CD4-positive, alpha-beta T cell treated with Interleukin-17A for 1 hour (primary cell): ENCODE measurements at regions not wholly inside any gene's neighbourhood (a gene's known extent, or its start where the extent isn't known, plus 50 kb on each side); places are given as distances from the start of the nearest gene placed in this dataset.
"Not testable (repeated sequence)": the region's sequence is repeated elsewhere in the genome, so short reads cannot be mapped to it uniquely, and the experiment has no call there.

Experiments used
- DNase-seq: peaks from one replicate; pipeline ENCODE4 v3.0.0-alpha.2; 2020

DNA sequence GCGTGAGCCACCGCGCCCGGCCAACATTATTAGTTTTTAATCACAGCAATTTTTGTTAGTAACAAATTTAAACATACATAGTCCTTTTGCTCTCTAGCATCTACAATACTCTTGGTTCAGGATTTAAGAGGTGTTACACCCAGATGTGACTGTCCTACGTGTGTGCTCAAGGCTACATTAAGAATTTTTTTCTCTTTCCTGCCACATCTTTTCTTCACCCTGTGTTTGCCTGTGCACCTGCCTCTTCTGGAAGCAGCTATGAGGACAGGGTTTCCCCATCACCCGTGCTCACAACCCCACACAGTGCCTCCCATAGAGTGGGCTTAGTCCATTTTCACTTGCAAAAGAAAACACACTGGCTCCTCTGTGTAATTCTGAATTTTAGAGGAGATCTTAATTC is 186.7 kb upstream of the KLF6 start:
- peak; percentile 30 for DNase-seq

DNA sequence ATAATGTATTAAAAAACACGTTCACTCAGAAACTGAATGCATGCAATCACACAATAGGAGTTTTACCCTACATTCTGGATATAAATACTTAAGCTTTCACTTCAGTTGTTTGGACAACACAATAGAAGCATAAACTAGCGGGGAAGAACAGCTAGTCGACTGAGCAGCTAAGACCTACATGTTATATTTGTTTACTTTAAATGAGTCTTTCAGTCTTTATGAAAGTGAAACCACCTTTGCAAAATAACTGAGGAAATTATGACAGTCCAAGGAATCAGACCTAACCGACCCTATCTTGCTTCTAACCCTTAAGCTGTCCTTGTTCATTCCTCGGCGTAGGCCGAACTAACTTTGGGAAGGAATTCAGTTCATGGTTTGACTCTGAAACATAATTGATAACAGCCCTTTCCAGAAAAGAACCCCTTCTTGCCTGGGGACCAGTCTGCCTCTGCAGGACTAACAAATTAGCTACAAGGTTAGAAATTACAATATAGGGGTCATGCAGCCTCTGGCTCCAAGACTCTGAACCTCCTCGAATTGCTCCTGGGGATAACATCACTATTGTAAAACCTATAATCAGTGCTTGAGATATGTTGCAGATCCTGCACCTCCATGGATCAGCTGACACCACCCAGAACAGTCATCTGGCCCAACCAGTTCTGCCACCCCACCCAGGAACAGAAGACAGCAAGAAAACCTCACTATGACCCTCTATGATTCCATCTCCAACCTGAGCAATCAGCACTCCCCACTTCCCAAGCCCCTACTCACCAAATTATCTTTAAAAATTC is 185.1 kb upstream of the KLF6 start:
- DNase-seq, result no peak

DNA sequence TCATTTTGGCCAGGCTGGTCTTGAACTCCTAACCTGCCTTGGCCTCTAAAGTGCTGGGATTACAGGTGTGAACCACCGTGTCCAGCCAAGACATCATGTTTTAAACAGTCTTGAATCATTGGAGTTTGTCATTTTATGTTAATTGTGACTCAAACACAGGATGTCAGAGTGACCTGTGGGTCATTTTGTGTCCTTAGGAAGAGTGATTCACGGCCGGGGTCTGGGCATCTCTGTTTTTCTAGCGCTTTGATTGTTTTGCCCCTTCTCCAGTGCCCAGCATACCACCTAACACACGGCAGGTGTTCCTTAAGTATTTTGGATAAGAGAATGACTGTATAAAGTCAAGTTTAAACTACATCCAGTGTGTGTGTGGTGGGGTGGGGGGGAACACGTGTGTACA is 183.7 kb upstream of the KLF6 start:
- DNase-seq, result no peak

DNA sequence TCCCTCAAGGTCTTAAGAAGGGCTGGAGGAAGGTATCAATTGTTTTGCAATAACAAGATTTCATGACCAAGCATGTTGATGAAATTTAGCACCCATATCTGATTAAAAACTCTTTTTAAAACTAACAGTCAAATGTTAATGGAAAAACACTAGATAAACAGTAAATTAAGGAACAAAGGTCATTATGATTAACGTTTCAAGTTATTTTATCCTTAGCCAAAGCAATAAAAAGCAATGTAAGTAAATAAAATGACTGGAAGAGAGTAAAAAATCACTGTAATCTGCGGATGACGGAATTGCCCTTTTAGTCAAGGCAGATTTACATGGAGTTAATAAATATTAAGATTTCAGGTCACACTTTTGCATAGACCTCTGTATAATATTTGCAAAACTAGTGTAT is 179.5 kb upstream of the KLF6 start:
- no peak for DNase-seq

DNA sequence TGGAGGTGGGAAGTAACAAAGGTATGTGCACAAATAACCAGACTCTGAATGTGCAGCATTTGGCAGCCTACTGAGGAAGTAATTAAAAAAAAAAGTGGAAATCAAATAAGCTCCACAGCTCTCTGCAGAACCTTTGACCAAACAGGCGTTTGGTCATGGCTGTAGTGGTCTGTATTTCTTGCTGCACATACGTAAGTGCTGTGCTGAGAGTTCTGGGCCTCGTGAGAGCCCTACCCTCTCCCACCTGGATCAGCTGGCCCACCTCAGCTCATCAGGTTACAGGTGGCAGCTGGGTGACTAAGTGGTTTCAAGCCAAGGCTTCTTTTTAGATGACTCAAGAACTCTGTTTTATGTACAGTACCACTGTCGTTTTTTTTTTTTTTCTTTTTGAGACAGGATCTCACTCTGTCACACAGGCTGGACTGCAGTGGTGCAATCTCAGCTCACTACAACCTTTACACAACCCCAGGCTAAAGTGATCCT is 178.2 kb upstream of the KLF6 start:
- DNase-seq, result no peak

DNA sequence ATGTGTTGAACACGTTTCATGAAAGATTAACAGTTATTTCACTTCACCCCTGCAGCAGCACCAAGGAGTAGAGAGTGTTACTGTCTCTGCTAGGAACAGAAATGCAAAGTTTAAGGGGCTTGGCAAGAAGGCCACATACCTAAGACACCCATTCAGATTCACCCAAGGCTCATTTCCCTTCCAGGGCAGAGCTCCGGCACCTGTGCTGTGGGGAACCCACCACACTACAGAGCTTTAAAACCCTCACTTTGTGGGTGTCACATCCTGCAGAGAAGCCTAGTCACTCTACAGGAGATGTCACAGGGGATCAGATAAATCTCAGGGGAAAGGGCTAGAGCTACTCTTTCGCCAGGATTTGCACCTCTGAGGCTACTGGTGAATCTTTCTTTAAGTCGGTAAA is 176.1 kb upstream of the KLF6 start:
- peak; percentile 74 for DNase-seq

GRCh38 chr10:3960496-3960895 is 175.5 kb upstream of the KLF6 start:
- DNase-seq, result no peak

DNA sequence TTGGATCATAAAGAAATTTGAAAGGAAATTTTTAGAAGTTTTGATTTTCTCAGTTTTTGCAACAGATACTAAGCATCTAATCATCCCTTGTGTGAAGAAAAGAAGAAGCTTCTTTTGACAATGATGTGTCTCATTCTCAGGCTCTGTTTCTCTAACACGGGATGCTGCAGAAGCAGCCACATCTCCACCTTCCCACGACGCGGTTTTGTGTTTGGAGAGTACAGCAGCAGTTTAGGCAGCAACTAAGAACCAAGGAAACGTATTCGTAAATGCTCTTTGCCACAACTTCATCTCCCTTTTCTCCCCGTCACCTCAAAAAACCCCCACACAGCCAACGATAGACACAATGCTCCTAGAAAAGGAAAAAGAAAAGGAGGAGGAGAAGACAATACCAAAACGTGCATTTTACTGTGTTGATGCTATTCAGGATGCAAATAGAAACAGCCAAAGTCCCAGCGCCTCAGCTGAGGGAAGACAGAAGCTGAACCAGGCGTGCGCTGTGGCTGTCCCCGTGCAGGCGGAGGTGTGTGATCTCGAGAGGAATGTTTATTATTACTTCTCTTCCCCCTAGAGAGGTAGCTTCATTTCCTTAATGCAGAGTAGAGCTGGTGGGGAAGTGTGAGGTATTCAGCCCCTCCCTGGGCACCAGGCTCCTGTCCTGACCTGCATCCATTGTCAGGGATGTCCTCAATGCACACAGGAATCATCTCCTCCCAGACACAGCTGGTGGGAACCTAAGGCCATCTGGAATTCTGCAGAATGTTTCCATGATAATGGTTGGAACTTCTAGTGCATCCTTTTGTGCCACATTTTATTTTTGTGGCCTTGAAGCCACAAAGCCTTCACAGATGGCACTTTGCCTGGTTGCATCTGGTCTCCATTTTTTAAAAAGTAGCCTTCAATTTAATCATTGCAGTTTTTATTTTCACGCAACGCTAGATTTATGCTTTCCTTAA is 174.6 kb upstream of the KLF6 start:
- DNase-seq, result no peak

- DNase-seq, result no peak
These were observed 173.5 kb upstream of the KLF6 start for GRCh38 chr10:3958472-3958996.

DNA sequence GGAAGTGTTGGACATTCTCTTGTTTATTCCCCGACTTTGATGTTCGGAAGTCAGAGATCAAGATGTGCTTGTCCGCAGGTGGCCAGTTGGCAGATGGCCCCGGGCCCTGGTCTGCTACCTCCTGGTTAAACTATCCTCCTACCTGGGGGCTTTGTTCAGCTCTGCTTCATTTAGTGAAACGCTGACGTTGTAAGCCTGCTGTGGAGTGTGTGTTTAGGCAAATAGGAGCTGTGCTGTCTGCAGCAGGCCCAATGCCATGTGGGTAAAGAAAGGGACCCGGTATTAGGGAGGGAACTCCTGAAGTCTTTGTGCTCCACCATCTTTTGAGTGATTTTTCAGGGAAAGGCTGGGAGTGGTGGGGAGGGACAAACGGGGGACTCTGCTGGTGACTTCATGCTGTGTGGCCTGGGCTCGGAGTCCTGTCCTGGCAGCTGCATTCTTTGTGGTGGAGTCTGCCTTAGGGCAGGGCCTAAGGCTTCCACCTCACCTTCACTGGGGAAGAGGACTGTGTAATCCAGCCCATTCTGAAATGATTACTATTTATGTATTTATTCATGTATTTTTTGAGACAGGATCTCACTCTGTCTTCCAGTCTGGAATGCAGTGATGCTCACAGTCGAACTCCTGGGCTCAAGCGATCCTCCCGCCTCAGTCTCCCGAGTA is 171.1 kb upstream of the KLF6 start:
- no peak for DNase-seq

DNA sequence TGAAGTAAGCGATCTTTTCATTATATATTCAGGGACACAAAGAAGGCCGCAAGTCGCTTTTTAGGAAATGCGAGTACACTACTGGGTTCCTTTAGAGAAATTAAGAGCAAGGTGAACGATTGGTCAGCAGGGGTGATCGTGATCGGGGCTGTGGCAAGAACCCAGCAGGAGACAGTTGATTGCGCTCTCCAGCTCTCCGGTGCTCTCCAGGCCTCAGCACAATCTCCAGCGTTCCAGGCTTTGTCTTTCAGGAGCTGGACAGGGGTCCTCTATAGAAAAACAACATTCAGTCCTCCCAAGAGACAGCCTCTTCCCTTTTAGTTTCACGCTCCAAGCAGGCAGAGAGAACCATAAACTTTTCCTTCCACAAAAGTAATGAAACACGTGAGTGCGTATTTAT is 170.5 kb upstream of the KLF6 start:
- no peak for DNase-seq

DNA sequence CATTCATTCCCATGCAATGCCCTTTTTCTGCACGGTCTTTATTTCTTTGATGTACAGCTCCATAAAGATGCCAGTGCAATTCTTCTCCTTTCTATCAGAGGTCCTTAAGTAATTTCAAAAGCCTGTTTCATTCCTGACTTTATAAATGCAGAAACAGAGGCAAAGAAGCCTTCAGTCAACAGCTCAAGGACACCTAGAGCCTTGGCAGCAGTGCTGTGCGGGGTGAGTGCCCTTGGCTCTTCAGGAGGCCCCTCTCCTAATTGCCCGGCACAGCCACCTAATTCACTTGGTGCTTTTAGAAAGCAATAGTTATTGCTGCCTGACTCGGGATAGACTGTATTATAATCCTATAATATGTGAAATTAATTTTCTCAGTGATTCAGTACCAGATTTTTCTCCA is 169.6 kb upstream of the KLF6 start:
- no peak for DNase-seq

- DNase-seq, result not testable (repeated sequence)
These were observed 169.0 kb upstream of the KLF6 start for GRCh38 chr10:3954007-3954406.

DNA sequence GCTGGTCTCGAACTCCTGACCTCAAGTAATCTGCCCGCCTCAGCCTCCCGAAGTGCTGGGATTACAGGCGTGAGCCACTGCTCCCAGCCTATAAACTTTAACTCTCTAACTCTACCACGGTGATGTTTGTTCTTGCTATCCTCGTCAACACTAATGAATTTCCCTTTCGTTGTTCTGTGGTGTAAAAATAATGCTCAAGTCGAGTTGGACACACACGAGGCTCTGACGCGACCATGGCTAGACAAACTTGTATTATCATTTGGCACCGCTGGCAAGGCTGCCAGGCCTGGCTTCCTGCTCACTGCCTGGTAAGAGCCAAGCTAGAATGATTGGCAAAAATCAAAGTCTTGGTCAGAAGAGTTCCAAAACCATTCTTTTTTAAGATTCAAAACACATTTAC is 167.0 kb upstream of the KLF6 start:
- DNase-seq, result no peak

- peak; percentile 75 for DNase-seq
These were observed 165.8 kb upstream of the KLF6 start for GRCh38 chr10:3950676-3951275.

- DNase-seq, result no peak
These were observed 164.7 kb upstream of the KLF6 start for GRCh38 chr10:3949711-3950110.

DNA sequence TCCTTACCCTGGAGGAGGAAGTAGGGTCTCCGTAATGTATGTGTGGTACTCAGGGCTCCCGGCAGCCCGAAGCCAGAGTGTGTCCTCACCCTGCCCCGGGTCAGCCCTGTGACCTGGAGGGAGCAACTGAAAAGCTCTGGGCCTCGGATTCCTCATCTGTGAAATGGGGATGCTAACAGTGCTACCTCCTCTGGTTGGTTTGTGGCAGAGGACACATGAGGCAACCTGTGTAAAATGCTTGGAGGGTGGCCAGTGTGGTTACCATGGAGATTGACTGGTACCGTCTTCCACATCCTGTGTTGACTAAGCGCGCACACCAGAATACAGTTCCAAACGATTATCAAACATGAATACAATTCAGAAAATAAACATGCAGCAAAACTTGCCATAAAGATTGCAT is 163.8 kb upstream of the KLF6 start:
- peak; percentile 92 for DNase-seq

GRCh38 chr10:3946234-3947229 is 161.5 kb upstream of the KLF6 start:
- no peak for DNase-seq

GRCh38 chr10:3945026-3945425 is 160.0 kb upstream of the KLF6 start:
- no peak for DNase-seq

GRCh38 chr10:3944591-3944990 is 159.6 kb upstream of the KLF6 start:
- DNase-seq, result no peak

DNA sequence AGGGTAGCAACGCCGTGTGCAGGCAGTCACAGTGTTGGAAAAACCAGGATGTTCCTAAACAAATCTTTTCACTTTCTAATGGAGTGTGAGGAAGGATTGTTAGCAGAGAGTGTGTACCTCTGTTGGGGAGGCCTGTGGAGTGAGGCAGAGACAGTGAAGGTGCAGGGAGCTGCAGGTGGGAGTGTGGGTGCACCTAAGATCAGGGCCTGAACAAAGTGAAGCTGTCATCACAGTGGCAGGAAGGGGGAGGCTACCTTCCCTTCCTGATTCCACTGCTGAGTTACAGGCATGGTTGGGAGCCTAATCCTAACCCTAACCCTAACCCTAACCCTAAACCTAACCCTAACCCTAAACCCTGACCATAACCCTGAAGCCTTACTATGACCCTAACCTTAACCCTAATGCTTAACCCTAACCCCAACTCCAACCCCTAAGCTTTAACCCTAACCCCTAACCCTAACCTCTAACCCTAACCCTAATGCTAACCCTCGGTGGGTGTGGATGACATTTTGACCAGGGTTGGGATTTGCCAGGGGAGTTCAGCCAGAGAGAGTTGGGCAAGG is 158.8 kb upstream of the KLF6 start:
- DNase-seq, result no peak
